ENCODE measurements at regions not wholly inside any gene's neighbourhood (a gene's known extent, or its start where the extent isn't known, plus 50 kb on each side); places are given as distances from the start of the nearest gene placed in this dataset.

DNA sequence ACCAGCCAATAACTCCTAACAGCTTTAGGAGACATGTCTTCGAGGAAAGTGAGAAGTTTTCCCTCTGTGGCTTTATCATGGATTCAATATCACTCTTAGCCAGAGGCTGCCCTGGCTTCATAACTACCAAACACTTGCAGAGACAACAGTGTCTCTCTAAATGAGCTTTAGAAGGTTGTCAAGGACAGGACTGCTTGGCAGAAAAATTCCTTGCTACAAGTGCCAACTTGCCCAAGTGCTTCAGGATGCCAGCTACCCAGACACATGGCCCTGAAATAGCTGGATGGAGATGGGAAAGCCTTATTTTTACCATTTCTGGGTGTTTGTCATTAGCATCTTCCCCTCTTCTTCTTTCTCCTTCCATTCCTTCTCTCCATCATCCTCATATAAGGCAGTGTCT is 137.1 kb upstream of the MDFIC start:
- TF ChIP-seq, protein P1, sequence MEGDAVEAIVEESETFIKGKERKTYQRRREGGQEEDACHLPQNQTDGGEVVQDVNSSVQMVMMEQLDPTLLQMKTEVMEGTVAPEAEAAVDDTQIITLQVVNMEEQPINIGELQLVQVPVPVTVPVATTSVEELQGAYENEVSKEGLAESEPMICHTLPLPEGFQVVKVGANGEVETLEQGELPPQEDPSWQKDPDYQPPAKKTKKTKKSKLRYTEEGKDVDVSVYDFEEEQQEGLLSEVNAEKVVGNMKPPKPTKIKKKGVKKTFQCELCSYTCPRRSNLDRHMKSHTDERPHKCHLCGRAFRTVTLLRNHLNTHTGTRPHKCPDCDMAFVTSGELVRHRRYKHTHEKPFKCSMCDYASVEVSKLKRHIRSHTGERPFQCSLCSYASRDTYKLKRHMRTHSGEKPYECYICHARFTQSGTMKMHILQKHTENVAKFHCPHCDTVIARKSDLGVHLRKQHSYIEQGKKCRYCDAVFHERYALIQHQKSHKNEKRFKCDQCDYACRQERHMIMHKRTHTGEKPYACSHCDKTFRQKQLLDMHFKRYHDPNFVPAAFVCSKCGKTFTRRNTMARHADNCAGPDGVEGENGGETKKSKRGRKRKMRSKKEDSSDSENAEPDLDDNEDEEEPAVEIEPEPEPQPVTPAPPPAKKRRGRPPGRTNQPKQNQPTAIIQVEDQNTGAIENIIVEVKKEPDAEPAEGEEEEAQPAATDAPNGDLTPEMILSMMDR (IDR thresholded peaks at IDR 0.05; ENCODE audit: low read length) = no peak
- TF ChIP-seq EZH2phosphoT487 (IDR thresholded peaks at IDR 0.05; ENCODE audit: low read length) (no peak), EZH2 (optimal IDR thresholded peaks at IDR 0.05; ENCODE audit: low read depth, low read length) (no peak)
